Hematopoietic multipotent progenitor cell treated with erythropoietin and hydrocortisone succinate and interleukin-3 and kit ligand, for 4 days (in vitro differentiated cells): ENCODE measurements at regions not wholly inside any gene's neighbourhood (a gene's known extent, or its start where the extent isn't known, plus 50 kb on each side); places are given as distances from the start of the nearest gene placed in this dataset.

ENCODE experiments used
- DNase-seq: peaks from one replicate; pipeline ENCODE4 v3.0.0-alpha.2; 2015

DNA sequence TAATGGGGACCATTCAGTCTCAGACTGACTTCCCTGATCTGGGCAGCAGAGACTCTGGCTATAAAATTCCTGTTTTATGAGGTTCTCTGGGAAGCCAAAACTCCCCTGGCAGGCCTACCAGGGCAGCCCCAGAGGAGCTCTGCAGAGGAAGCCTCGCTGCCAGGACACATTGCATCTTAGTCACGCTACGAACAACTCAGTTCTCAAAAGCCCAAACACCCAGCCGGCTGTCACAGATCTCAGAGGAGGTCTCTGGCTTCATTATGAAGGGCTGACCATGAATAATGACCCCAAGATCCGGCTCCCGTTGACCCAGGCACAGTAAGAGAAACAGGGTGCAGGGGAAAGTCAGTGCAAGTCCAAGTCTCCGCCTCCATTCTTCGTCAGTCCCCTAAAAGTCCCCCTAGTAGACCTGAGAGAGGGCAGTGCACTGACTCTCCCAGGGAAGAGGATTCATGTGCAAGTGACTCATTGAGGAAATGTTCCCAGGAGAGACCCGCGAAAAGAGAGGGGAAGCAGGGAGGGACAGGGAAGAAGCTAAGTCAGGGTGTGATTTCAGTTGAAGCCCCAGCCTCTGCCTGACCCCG lies 212.3 kb downstream of the CYP26B1 start:
- no peak for DNase-seq

DNA sequence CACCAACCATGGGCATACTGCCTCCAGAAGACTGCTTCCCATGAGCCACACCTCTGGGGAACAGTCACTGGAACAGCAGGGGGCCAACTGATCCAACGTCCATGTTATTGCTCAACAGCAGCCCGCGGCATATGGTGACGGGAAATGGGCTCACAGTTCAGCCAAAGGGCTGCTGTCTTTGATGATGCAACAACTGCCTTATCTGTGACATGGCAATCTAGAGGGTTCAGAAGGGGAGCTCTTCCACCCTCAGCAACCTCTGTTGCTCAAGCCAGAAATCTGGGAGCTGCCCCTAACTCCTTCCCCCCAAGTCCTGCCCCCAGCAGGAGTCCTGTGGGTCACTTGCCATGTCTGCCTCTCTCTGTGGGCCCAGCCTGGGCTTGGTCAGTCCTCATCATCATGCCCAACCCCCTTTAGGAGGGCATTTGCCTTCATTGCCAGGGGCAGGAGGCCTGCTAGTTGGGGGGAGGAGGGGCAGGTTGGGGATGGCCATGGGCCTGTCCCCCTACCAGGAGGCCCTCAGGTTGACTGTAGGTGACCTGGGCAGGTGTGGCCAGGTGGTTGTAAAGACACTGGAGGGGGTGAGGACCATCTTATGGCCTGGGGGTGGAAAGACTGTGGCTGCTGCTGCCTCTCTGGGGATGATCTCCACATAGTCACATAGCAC lies 212.9 kb downstream of the CYP26B1 start:
- peak; percentile 59 for DNase-seq

DNA sequence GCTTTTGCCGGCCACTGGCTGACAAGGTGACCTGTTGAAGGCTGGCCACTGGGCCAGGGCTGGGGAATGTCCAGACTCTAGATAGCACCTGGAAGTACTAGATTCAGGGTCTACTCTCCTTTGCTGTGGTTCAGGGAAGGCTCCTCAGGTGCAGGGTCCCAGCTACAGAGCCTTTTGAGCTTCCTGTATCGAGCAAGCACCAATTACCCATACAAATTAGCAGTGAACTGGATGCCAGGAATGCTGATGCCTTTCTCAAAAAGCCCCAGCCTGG lies 213.4 kb downstream of the CYP26B1 start:
- no peak for DNase-seq

GRCh38 chr2:71933467-71934319 lies 214.0 kb downstream of the CYP26B1 start:
- peak; percentile 15 for DNase-seq

DNA sequence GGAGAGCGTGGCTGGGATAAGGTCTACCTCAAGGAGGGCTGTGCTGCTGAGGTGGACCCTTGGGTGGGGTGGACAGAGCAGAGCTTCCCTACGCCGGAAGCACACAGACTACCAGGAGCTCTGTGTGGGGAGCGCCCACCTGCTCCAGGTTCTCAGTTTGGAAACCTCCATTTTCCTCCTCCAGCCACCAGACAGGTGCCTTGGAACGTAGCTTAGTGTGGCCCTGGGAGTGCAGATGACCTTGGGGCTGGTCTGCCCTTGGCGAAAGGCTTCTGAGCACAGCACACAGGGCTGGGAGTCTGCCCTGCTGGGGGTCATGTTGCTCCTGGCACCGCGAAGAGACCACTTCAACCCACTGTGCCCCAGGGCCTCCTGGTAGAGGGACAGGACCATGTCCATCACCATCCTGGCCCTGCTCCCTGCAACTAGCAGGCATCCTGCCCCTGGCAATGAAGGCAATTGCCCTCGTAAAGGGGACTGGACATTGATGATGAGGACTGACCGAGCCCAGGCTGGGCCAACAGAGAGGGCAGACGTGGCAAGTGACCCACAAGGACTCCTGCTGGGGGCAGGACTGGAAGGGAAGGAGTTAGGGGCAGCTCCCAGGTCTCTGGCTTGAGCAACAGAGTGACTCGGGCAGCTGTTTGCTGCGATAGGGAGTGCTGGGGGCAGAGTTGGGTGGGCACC lies 214.7 kb downstream of the CYP26B1 start:
- DNase-seq, result no peak

DNA sequence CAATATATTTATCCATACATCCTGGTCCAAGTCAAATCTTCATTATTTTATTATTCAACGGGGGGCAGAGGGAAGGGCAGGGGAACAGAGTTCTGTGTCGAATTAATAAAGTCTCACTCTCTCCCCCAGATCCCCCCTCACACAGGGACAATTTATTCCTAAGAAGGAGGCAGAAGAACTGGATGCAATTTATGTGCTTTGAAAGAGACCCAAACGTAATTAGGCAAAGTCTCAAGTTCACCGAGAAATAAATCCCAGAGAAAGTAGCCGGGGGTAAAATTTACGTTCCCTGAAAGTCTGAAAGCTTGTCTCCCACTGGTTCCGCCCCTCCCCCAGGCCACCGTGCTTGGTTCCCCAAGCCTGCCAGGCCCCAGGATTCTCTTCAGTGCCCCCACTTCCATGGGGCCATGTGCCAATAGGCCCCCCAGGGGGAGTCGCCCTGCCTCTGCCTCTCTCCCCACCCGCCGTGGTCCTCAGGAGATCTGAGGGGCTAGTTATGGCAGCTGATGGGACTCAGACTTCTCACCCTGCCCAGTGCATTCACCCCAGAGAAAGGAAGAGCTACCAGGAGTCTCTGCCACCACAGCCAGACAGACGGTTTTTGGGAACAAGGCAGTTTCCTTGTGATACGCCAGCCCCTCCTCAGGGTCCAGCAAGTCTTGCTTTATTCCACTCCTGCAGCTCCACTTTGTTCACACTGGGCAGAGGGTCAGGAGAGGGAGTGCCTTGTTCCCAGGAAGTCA lies 215.5 kb downstream of the CYP26B1 start:
- no peak for DNase-seq

DNA sequence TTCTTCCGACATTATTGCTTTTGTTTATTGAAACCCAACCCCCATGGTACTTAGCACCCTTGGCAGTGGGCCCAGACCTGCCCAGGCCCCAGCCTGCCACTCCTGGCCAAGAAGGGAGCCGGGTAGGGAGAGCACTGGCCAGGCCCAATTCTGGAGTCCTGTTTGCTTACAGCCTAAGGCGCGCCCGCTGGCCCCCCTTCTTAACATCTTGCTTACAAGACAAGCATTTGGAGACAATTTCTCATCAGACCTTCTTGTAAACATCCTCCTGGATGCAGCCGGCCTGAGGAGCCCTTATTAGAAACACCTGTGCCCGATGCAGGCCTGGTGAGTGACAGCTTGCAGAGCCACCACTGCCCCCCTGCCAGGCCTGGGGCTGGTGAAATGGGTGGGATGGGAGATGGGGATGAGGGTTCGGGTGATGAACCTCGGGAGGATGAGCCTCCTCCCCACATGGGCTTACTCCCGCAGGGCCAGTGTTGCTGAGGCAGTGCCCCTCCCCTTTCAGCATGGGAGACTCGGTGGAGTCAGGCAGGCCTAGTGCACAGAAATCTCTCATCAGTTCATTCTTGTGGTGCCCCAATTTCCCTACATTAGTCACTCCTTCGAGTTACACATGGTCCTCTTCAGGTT lies 217.5 kb downstream of the CYP26B1 start:
- DNase-seq, result no peak

- no peak for DNase-seq
These were observed 218.2 kb downstream of the CYP26B1 start for GRCh38 chr2:71929482-71929772.

DNA sequence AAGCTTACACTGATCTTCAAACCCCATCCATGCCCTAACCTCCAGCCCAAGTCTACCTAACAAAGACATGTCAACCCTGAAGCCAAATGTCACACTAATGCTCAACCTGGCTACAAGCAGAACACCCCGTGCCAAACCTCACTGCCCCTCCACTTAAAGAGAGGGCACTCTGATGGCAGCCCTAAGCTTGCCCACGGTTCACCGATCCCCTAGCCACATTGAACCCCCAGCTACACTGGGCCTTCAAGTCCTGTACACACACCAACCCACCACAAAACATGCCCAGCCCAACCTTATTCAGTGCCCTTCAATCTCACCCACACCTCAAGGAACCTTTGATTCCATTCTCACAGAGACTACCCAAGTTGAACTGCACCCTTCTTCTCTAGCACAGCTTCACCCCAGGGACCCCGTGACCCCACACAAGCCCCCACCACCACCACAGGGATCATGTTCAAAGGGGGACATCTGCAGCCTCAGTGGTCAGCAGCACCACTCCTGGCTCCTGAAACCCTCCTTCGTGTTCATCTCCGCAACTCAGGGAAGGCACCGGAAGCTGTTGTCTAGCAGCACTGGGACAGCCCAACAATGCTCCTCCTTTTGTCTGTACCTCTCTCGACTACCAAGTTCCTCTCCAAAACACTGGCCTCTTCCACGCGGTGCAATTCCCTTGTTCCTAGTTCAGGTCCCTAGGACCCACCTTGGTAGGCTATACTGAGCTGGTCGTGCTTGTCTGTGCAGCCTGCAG lies 218.8 kb downstream of the CYP26B1 start:
- no peak for DNase-seq

- DNase-seq, result no peak
These were observed 219.6 kb downstream of the CYP26B1 start for GRCh38 chr2:71927757-71928715.

- DNase-seq, result no peak
These were observed 220.5 kb downstream of the CYP26B1 start for GRCh38 chr2:71926876-71927756.

DNA sequence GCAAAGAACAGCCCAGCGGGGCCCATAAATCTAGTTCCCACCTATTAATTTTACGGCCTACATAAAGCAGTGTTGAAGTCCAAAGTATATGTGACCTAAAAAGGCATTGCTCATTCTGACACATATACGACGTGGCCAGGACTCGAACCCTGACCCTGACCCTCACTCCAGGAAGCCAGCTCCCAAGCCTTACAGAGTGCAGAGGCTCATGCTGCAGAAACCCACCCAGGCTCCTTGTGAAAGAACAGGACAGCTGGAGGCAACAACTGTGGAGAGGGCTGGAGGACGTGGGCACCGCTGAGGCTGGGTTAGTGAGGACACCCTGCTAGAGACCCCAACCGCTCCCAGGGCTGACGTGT lies 221.6 kb downstream of the CYP26B1 start:
- DNase-seq, result no peak

DNA sequence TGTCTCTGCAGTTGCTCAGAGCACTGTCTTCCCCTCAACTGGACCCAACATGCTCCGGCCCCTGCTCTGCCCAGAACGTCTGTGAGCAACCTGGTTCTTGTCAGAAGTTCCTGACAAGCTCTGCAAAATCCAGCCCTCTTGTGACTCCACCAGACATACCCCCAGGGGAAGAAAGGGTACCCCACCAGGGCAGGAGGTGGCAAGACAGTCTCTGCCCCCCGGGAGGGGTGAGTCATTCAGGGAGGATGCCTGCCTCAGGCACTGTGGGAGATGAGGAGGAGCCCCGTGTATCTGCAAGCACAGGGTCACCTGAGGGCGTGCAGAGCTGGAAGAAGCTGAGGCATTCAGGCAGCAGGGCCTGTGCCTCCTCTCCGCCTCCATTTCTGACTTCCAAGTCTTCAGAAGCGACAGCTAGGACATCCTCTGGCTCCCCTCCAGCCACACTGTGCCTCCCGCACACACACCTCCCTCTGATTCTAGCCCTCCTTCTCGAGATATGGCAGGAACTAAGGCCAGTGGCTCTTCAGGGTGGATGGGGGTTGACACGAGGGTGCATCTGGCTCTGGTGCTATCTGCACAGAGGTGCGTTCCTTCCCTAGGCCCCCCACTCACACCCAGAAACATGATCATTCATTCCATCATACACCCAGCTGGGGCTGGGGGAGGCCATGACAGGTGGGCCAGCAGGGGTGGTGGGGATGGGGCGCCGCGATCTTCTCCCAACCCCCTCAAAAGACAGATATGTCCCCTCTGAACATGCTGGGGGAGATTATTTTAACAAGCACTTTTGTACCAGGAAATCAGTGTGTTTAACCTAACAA lies 222.2 kb downstream of the CYP26B1 start:
- no peak for DNase-seq

- peak; percentile 86 for DNase-seq
These were observed 223.7 kb downstream of the CYP26B1 start for GRCh38 chr2:71923887-71924533.

DNA sequence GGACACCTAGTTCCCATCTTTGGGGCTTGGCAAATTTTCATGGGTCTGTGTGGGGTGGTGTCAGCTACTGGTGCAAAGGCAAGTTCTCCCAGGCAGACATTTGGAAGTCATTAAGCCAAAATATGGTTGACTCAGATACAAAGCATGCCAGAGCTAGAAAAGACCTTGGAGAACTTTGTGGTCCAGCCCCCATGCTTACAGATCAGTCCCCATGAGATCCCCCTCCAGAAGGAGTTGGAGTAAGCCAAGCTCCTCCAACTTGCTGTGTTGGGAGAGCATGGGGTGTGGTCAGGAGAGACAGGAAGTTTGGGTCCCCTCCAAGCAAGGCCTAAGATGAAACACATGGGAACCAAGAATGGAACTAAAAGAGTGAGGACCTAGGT lies 224.5 kb downstream of the CYP26B1 start:
- no peak for DNase-seq

DNA sequence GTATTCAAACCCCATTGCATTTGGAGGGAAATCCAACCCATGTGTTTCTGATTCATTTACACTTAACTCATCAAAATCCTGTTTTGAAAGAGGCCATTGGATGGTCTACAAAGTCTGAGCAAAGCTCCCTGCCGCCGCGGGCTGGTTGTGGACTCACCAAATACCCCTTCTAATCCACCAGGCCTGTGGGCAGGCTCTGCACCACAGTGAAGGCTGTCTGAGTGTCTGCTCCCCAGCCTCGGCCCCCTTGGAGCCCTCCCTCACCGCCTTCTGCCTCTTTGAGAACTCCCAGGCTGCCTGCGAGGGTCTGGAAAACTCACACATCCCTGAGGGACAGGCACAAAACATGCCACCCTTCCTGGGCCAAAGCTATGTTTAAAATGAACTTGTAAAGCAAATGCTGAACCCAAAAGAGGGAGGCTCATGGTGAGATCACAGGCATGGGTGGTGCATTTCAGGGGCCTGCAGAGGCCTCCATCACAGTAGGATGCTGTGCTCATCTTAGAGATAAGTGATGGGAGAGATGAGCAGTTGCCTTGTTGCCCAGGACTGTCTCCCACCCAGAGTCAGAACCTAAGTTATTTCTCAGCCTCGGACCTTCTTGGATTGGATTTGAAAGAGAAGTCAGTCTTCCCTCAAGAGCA lies 225.0 kb downstream of the CYP26B1 start:
- no peak for DNase-seq

- no peak for DNase-seq
These were observed 225.6 kb downstream of the CYP26B1 start for GRCh38 chr2:71922091-71922490.

DNA sequence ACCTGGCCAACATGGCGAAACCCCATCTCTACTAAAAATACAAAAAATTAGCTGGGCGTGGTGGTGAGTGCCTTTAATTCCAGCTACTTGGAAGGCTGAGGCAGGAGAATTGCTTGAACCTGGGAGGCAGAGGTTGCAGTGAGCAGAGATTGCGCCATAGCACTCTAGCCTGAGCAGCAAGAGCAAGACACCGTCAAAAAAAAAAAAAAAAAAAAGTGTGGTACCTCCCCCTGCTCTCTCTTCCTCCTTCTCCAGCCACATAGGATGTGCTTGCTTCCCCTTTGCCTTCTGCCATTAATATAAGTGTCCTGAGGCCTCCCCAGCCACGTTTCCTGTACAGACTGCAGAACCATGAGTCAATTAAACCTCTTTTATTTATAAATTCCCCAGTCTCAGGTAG lies 226.8 kb downstream of the CYP26B1 start:
- DNase-seq, result peak; percentile 52
